ENCODE measurements at regions not wholly inside any gene's neighbourhood (a gene's known extent, or its start where the extent isn't known, plus 50 kb on each side); places are given as distances from the start of the nearest gene placed in this dataset.
"Not testable (repeated sequence)": the region's sequence is repeated elsewhere in the genome, so short reads cannot be mapped to it uniquely, and the experiment has no call there.

DNA sequence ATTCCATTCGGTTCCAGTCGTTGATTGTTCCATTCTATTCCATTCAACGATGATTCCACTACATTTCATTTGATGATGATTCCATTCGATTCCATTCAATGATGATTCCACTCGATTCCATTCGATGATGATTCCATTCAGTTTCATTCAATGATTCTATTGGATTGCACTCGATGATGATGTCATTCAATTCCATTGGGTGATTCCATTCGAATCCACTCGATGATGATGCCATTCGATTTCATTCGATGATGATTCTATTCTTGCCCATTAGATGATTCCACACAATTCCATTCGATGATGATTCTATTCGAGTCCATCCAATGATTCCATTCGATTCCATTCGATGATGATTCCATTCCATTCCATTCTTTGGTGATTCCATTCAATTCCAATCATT lies 1283.7 kb downstream of the TP53TG3F start:
- no peaks in the 10 kb centered on the region for H3K27me3 Mint-ChIP-seq
- POLR2A ChIA-PET, result no interaction called here
- H3K4me1 Mint-ChIP-seq (ENCODE audit: low read depth), result no peaks in the 10 kb centered on the region
- intact Hi-C loops (cut with micrococcal nuclease), result no loop called here
- H3K9me3 Mint-ChIP-seq, result peaks cover 42% of the 10 kb centered on the region
- no peak overlapping the region for H3K4me3 Mint-ChIP-seq
- no peak overlapping the region for H3K27ac Mint-ChIP-seq
- peaks cover 27% of the 10 kb centered on the region for H3K36me3 Mint-ChIP-seq
- CTCF ChIA-PET, result no interaction called here
- no peak for DNase-seq

GRCh38 chr16:34758835-34759234 lies 1299.4 kb downstream of the TP53TG3F start:
- Mint-ChIP-seq H3K9me3 (peaks cover 57% of the 10 kb centered on the region), H3K4me3 (no peak overlapping the region), H3K4me1 (ENCODE audit: low read depth) (no peaks in the 10 kb centered on the region), H3K27ac (no peak overlapping the region), H3K36me3 (peaks cover 27% of the 10 kb centered on the region), H3K27me3 (no peaks in the 10 kb centered on the region)
- no peak for DNase-seq
- CTCF ChIA-PET, result no interaction called here
- intact Hi-C loops (cut with micrococcal nuclease), result no loop called here
- POLR2A ChIA-PET, result no interaction called here

DNA sequence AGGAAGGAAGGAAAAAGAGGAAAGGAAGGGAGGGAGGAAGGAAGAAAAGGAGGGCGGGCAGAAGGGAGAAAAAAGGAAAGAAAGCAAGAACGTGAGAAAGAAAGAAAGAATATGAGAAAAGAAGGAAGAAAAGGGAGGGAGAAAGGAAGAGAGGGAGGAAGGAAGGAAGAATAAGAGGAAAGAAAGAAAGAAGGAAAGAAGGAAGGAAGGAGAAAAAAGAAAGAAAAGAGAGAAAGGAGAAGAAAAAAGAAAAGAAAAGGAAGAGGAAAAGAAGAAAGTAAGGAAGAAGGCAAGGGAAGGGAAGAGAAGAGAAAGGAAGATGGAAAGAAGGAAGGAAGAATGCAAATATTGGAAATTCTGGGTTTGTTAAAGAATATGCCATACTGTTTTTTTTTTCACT lies 1332.4 kb downstream of the TP53TG3F start:
- DNase-seq; CTCF ChIA-PET; H3K4me1 Mint-ChIP-seq (ENCODE audit: low read depth); H3K4me3 Mint-ChIP-seq; intact Hi-C loops (cut with micrococcal nuclease); POLR2A ChIA-PET; H3K27me3 Mint-ChIP-seq; H3K27ac Mint-ChIP-seq; H3K36me3 Mint-ChIP-seq: not testable (repeated sequence)
- peaks cover 46% of the 10 kb centered on the region for H3K9me3 Mint-ChIP-seq

DNA sequence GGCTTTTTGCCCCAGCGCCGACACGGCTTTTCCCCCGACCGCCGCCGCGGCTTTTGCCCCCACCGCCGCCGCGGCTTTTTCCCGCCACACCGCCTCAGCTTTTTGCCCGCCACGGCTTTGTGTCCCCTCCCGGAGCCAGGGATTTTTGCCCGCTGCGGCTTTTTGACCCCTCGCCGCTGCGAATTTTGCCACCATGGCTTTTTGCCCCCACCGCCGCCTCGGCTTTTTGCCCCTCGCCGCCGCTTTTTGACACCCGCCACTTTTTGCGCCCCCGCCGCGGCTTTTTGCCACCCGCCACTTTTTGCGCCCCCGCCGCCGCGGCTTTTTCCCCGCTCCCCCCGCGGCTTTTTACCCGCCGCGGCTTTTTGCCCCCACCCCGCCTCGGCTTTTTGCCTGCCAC lies 1342.5 kb downstream of the TP53TG3F start:
- no peaks in the 10 kb centered on the region for H3K27me3 Mint-ChIP-seq
- no peak for DNase-seq
- peaks cover 25% of the 10 kb centered on the region for H3K9me3 Mint-ChIP-seq
- H3K27ac Mint-ChIP-seq, result no peak overlapping the region
- no peaks in the 10 kb centered on the region for H3K4me1 Mint-ChIP-seq (ENCODE audit: low read depth)
- H3K4me3 Mint-ChIP-seq, result no peak overlapping the region
- H3K36me3 Mint-ChIP-seq, result no peaks in the 10 kb centered on the region
- CTCF ChIA-PET, result no interaction called here
- POLR2A ChIA-PET, result no interaction called here
- intact Hi-C loops (cut with micrococcal nuclease), result no loop called here

- ChIA-PET POLR2A (no interaction called here), CTCF (no interaction called here)
- Mint-ChIP-seq H3K27ac (no peak overlapping the region), H3K27me3 (no peaks in the 10 kb centered on the region), H3K4me3 (no peak overlapping the region), H3K36me3 (no peaks in the 10 kb centered on the region), H3K4me1 (ENCODE audit: low read depth) (no peaks in the 10 kb centered on the region), H3K9me3 (peaks cover 24% of the 10 kb centered on the region)
- intact Hi-C loops (cut with micrococcal nuclease), result no loop called here
- DNase-seq, result no peak
Observed at GRCh38 chr16:34802396-34802795, 1343.0 kb downstream of the TP53TG3F start.

DNA sequence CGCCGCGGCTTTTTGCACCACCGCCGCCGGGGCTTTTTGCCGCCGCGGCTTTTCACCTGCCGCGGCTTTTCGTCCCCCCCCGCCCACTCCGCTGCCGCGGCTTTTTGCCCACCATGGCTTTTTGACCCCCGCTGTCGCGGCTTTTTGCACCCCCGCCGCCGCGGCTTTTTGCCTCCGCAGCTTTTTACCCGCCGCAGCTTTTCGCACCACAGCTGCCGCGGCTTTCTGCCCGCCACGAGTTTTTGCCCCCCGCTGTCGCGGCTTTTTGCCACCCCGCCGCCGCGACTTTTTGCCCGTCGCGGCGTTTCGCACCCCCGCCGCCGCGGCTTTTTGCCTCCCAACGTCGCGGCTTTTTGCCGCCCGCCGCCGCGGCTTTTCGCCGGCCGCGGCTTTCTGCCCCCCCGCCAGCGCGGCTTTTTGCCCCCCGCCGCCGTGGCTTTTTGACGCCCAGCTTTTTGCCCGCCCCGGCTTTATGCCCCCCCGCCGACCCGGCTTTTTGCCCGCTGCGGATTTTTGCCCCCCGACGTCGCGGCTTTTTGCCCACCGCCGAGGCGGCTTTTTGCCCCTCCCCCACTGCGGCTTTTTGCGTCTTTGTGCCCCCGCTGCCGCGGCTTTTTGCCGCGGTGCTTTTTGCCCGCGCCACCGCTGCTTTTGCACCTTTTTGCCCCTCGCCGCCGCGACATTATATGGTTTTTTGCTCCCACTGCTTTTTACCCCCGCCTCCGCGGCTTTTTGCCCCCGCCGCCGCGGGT lies 1343.6 kb downstream of the TP53TG3F start:
- Mint-ChIP-seq H3K9me3 (peaks cover 23% of the 10 kb centered on the region), H3K27me3 (no peaks in the 10 kb centered on the region), H3K4me1 (ENCODE audit: low read depth) (no peaks in the 10 kb centered on the region), H3K27ac (no peak overlapping the region), H3K36me3 (no peaks in the 10 kb centered on the region), H3K4me3 (no peak overlapping the region)
- CTCF ChIA-PET, result no interaction called here
- intact Hi-C loops (cut with micrococcal nuclease), result no loop called here
- no peak for DNase-seq
- POLR2A ChIA-PET, result no interaction called here

GRCh38 chr16:34803683-34804416 lies 1344.4 kb downstream of the TP53TG3F start:
- POLR2A ChIA-PET, result no interaction called here
- intact Hi-C loops (cut with micrococcal nuclease), result no loop called here
- H3K9me3 Mint-ChIP-seq, result peaks cover 18% of the 10 kb centered on the region

GRCh38 chr16:34806992-34807644 lies 1347.7 kb downstream of the TP53TG3F start:
- CTCF ChIA-PET; H3K27me3 Mint-ChIP-seq; intact Hi-C loops (cut with micrococcal nuclease); H3K27ac Mint-ChIP-seq; H3K9me3 Mint-ChIP-seq; DNase-seq; H3K4me3 Mint-ChIP-seq; H3K4me1 Mint-ChIP-seq (ENCODE audit: low read depth); H3K36me3 Mint-ChIP-seq; POLR2A ChIA-PET: not testable (repeated sequence)

More at GRCh38 chr16:34803683-34804416, 1344.4 kb downstream of the TP53TG3F start:
- Mint-ChIP-seq H3K27ac (no peak overlapping the region), H3K4me3 (no peak overlapping the region), H3K36me3 (no peaks in the 10 kb centered on the region), H3K27me3 (no peaks in the 10 kb centered on the region), H3K4me1 (ENCODE audit: low read depth) (no peaks in the 10 kb centered on the region)
- no peak for DNase-seq
- CTCF ChIA-PET, result no interaction called here

DNA sequence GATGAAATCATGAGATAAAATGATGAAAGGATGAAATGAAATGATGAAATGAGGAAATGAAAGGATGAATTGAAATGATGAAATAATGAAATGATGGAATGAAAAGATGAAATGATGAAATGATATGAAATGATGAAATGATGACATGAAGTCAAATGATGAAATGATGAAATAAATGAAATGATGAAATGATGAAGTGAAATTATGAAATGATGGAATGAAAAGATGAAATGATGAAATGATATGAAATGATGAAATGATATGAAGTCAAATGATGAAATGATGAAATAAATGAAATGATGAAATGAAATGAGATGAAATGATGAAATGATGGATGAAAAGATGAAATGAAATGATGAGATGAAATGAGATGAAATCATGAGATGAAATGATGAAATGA lies 1348.4 kb downstream of the TP53TG3F start:
- H3K4me1 Mint-ChIP-seq (ENCODE audit: low read depth); H3K4me3 Mint-ChIP-seq; CTCF ChIA-PET; POLR2A ChIA-PET; H3K9me3 Mint-ChIP-seq; H3K27ac Mint-ChIP-seq; DNase-seq; H3K27me3 Mint-ChIP-seq; intact Hi-C loops (cut with micrococcal nuclease); H3K36me3 Mint-ChIP-seq: not testable (repeated sequence)

GRCh38 chr16:34808530-34808929 lies 1349.1 kb downstream of the TP53TG3F start:
- H3K9me3 Mint-ChIP-seq; H3K36me3 Mint-ChIP-seq; POLR2A ChIA-PET; DNase-seq; H3K27me3 Mint-ChIP-seq; H3K4me3 Mint-ChIP-seq; H3K4me1 Mint-ChIP-seq (ENCODE audit: low read depth); intact Hi-C loops (cut with micrococcal nuclease); H3K27ac Mint-ChIP-seq; CTCF ChIA-PET: not testable (repeated sequence)
